GM12878 (cell line): ENCODE measurements at regions not wholly inside any gene's neighbourhood (a gene's known extent, or its start where the extent isn't known, plus 50 kb on each side); places are given as distances from the start of the nearest gene placed in this dataset.

Experiments used
- ATAC-seq: fragments of 200-7000 bp; cut with Tn5 transposase; 3 replicates; pipeline ENCODE4 v1.9.1; 2020; ENCODE audit warnings: mild to moderate bottlenecking, moderate library complexity
- BruUV-seq: library from RNA; stranded (reverse); fragments of 400-500 nt; replicated peaks from 2 replicates; lab custom pipeline; 2021; lab: Mats Ljungman, UMichigan
- CTCF ChIA-PET: fragments of 300-600 bp; sonication (Branson Sonifier 250); formaldehyde crosslinking; extraction: SDS; loops from one replicate; lab custom pipeline; 2021; ENCODE audit warnings: inconsistent platforms; lab: Yijun Ruan, JAX
- POLR2A ChIA-PET: fragments of 350-600 bp; formaldehyde crosslinking; extraction: SDS; loops from one replicate; lab custom pipeline; 2021; ENCODE audit warnings: inconsistent platforms; lab: Charles Lee
- RAD21 ChIA-PET: fragments of 300-600 bp; sonication (Branson Sonifier 250); formaldehyde crosslinking; loops from one replicate; lab custom pipeline; 2023; ENCODE audit warnings: antibody characterized with exemption; ENCODE audit not compliant: unreplicated experiment; lab: Charles Lee
- SMC1A ChIA-PET: fragments of 300-600 bp; sonication (Branson Sonifier 250); formaldehyde crosslinking; loops from one replicate; lab custom pipeline; 2023; ENCODE audit not compliant: unreplicated experiment, uncharacterized antibody; lab: Charles Lee
- DNase-seq: peaks from one replicate; pipeline ENCODE4 v3.0.0-alpha.2; 2011; ENCODE audit warnings: low read depth, low spot score
- FAIRE-seq: peaks from 3 replicates; lab custom pipeline; 2011; peaks lifted over from hg19 to GRCh38; lab: Jason Lieb, UNC
- H2AFZ ChIP-seq: 2 replicates; pipeline ENCODE4 v1.6.0; 2011; ENCODE audit warnings: low read depth, low read length, control low read depth; ENCODE audit not compliant: control insufficient read depth
- H3K27ac ChIP-seq: 2 replicates; pipeline ENCODE4 v1.5.1; 2011; ENCODE audit warnings: control low read depth; ENCODE audit not compliant: control insufficient read depth, insufficient read depth
- H3K27me3 ChIP-seq, 2 experiments: replicated peaks in 1 of 2; 2 replicates each; pipeline versions ENCODE4 v1.6.0 to v1.6.1; 2011; ENCODE audit warnings: low read length in 1 of 2; ENCODE audit not compliant: control insufficient read depth in 2 of 2, insufficient read depth in 2 of 2
- H3K36me3 ChIP-seq, 2 experiments: 2 replicates each; pipeline ENCODE4 v1.5.1; 2011; ENCODE audit warnings: low read length in 1 of 2; ENCODE audit not compliant: control insufficient read depth in 2 of 2, insufficient read depth in 2 of 2
- H3K4me1 ChIP-seq: 2 replicates; pipeline ENCODE4 v1.6.1; 2011; ENCODE audit warnings: mild to moderate bottlenecking, low read length, moderate library complexity, mixed read lengths; ENCODE audit not compliant: control insufficient read depth, insufficient read depth
- H3K4me2 ChIP-seq: 2 replicates; pipeline ENCODE4 v1.6.0; 2011; ENCODE audit warnings: control low read depth; ENCODE audit not compliant: control insufficient read depth, insufficient read depth
- H3K4me3 ChIP-seq: fragments of 200-600 bp; sonication (generic); 2 replicates; pipeline ENCODE4 v1.5.1; 2016
- H3K79me2 ChIP-seq: 2 replicates; pipeline ENCODE4 v1.6.0; 2011; ENCODE audit warnings: low read length; ENCODE audit not compliant: control insufficient read depth, insufficient read depth
- H3K9ac ChIP-seq: 2 replicates; pipeline ENCODE4 v1.8.0; 2011; ENCODE audit warnings: low read length, control low read depth, mixed read lengths; ENCODE audit not compliant: control insufficient read depth, insufficient read depth
- H3K9me3 ChIP-seq: replicated peaks from 3 replicates; pipeline ENCODE4 v1.5.1; 2011; ENCODE audit warnings: mild to moderate bottlenecking, low read length; ENCODE audit not compliant: control insufficient read depth, insufficient read depth
- H4K20me1 ChIP-seq: 2 replicates; pipeline ENCODE4 v1.6.0; 2011; ENCODE audit not compliant: control insufficient read depth, insufficient read depth
- CBX5 ChIP-seq: sonication (generic); IDR thresholded peaks from 2 replicates; pipeline ENCODE4 v1.6.1; 2016; ENCODE audit warnings: low read depth, moderate library complexity, mild to moderate bottlenecking, inconsistent platforms
- CHD1 ChIP-seq: IDR thresholded peaks from 2 replicates; pipeline ENCODE4 v1.6.1; 2012; ENCODE audit warnings: low read depth, low read length, improper control_type of control experiment
- FOXM1 ChIP-seq: IDR thresholded peaks from 2 replicates; pipeline ENCODE4 v1.6.1; 2012; ENCODE audit warnings: low read depth, mild to moderate bottlenecking, inconsistent platforms, low read length, moderate library complexity
- IRF3 ChIP-seq: fragments of 450-650 bp; IDR thresholded peaks from 2 replicates; pipeline ENCODE4 v1.6.1; 2014; ENCODE audit warnings: mild to moderate bottlenecking
- PKNOX1 ChIP-seq: fragments of 450-650 bp; IDR thresholded peaks from 2 replicates; pipeline ENCODE4 v1.6.1; 2016; ENCODE audit warnings: mild to moderate bottlenecking
- RBBP5 ChIP-seq: fragments of 200-600 bp; sonication (generic); conservative IDR thresholded peaks from 2 replicates; pipeline ENCODE4 v1.6.1; 2016
- SMAD1 ChIP-seq: fragments of 450-650 bp; IDR thresholded peaks from 2 replicates; pipeline ENCODE4 v1.6.1; 2018; ENCODE audit warnings: mild to moderate bottlenecking, low read depth; ENCODE audit not compliant: partially characterized antibody
- ZBTB11 ChIP-seq: fragments of 450-650 bp; formaldehyde crosslinking; IDR thresholded peaks from 2 replicates; pipeline ENCODE4 v1.5.0; 2022; ENCODE audit warnings: mild to moderate bottlenecking, missing genetic modification characterization
- ZNF384 ChIP-seq: IDR thresholded peaks from 2 replicates; pipeline ENCODE4 v1.6.1; 2012; ENCODE audit warnings: low read depth, mild to moderate bottlenecking, low read length, improper control_type of control experiment, borderline replicate concordance
- WGBS: methylation state at CpG from one replicate; pipeline ENCODE4 v1.1.6; 2016; ENCODE audit warnings: low lambda C conversion rate; ENCODE audit not compliant: insufficient replicate concordance, insufficient coverage; ENCODE audit errors: missing lambda C conversion rate; 5-methylcytosine and 5-hydroxymethylcytosine counted together
- in situ Hi-C: fragments of 300-500 bp; cut with MboI; formaldehyde crosslinking; loops from 9 replicates; pipeline ENCODE4 v1.14.3; 2018; ENCODE audit warnings: mixed read lengths
- intact Hi-C: fragments of 100-400 bp; cut with micrococcal nuclease; formaldehyde crosslinking; loops from one replicate; pipeline ENCODE4 v1.14.2; 2022; ENCODE audit not compliant: unreplicated experiment

GRCh38 chr12:25817166-25817565 is 141.3 kb upstream of the RASSF8 start:
- Histone ChIP-seq H3K4me3 (no peak overlapping the region), H3K4me2 (no peak overlapping the region), H2AFZ (no peak overlapping the region), H4K20me1 (no peaks in the 10 kb centered on the region), H3K27ac (no peak overlapping the region), H3K27me3 (no peaks in the 10 kb centered on the region; a peak in 1 of 4 replicates), H3K9me3 (no peaks in the 10 kb centered on the region), H3K79me2 (no peaks in the 10 kb centered on the region), H3K4me1 (no peaks in the 10 kb centered on the region), H3K36me3 (no peaks in the 10 kb centered on the region), H3K9ac (no peak overlapping the region)
- intact Hi-C loops = no loop called here
- in situ Hi-C loops = no loop called here
- BruUV-seq = no TSS peak
- no peak for FAIRE-seq
- RAD21 ChIA-PET = no interaction called here
- ATAC-seq = no peak
- TF ChIP-seq CBX5 (no peak), FOXM1 (no peak), ZNF384 (no peak), CHD1 (no peak)
- DNase-seq = no peak
- SMC1A ChIA-PET = no interaction called here
- CTCF ChIA-PET = no interaction called here
- WGBS = 25% methylated on average over 2 of the region's 2 CpGs
- POLR2A ChIA-PET = no interaction called here

- Histone ChIP-seq H3K79me2 (no peaks in the 10 kb centered on the region), H3K4me2 (no peak overlapping the region), H3K4me1 (no peaks in the 10 kb centered on the region), H3K9me3 (no peaks in the 10 kb centered on the region), H4K20me1 (no peaks in the 10 kb centered on the region), H3K27ac (no peak overlapping the region), H3K27me3 (no peaks in the 10 kb centered on the region; a peak in 1 of 4 replicates), H3K36me3 (no peaks in the 10 kb centered on the region), H3K9ac (no peak overlapping the region), H2AFZ (no peak overlapping the region), H3K4me3 (no peak overlapping the region)
- ChIA-PET POLR2A (interaction anchor here (0.6 kb wide), 1 partner anchor 34 kb away, joined by 4 read pairs; no protein-coding TSS in a partner anchor), RAD21 (no interaction called here), SMC1A (no interaction called here), CTCF (no interaction called here)
- intact Hi-C loops = no loop called here
- no TSS peak for BruUV-seq
- TF ChIP-seq PKNOX1 (no peak), IRF3 (no peak), SMAD1 (no peak), ZBTB11 (CRISPR knock-in tag) (no peak), RBBP5 (no peak)
- DNase-seq (no peak), ATAC-seq (no peak), FAIRE-seq (no peak)
- in situ Hi-C loops = no loop called here
These were observed 139.7 kb upstream of the RASSF8 start for GRCh38 chr12:25818596-25819390.
